ENCODE measurements at regions not wholly inside any gene's neighbourhood (a gene's known extent, or its start where the extent isn't known, plus 50 kb on each side); places are given as distances from the start of the nearest gene placed in this dataset.

- TF ChIP-seq, protein P1, sequence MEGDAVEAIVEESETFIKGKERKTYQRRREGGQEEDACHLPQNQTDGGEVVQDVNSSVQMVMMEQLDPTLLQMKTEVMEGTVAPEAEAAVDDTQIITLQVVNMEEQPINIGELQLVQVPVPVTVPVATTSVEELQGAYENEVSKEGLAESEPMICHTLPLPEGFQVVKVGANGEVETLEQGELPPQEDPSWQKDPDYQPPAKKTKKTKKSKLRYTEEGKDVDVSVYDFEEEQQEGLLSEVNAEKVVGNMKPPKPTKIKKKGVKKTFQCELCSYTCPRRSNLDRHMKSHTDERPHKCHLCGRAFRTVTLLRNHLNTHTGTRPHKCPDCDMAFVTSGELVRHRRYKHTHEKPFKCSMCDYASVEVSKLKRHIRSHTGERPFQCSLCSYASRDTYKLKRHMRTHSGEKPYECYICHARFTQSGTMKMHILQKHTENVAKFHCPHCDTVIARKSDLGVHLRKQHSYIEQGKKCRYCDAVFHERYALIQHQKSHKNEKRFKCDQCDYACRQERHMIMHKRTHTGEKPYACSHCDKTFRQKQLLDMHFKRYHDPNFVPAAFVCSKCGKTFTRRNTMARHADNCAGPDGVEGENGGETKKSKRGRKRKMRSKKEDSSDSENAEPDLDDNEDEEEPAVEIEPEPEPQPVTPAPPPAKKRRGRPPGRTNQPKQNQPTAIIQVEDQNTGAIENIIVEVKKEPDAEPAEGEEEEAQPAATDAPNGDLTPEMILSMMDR (IDR thresholded peaks at IDR 0.05; ENCODE audit: borderline replicate concordance), result no peak
- intact Hi-C loops (cut with micrococcal nuclease), result no loop called here
- Histone ChIP-seq H3K4me3 (no peak overlapping the region), H3K36me3 (no peaks in the 10 kb centered on the region), H3K27me3 (ENCODE audit: low read depth) (no peaks in the 10 kb centered on the region), H3K27ac (replicated peaks) (no peak overlapping the region), H3K9me3 (replicated peaks) (peaks cover 10% of the 10 kb centered on the region), H3K4me1 (peaks cover 9% of the 10 kb centered on the region)
- no peak for DNase-seq
Observed at GRCh38 chr6:90435207-90435899, 138.7 kb upstream of the BACH2 start.

GRCh38 chr6:90434094-90434493 lies 137.5 kb upstream of the BACH2 start:
- no peaks in the 10 kb centered on the region for H3K36me3 ChIP-seq
- no peak overlapping the region for H3K27ac ChIP-seq (replicated peaks)
- no peaks in the 10 kb centered on the region for H3K27me3 ChIP-seq (ENCODE audit: low read depth)
- H3K4me1 ChIP-seq, result peaks cover 9% of the 10 kb centered on the region
- no peak overlapping the region for H3K4me3 ChIP-seq
- no peak for DNase-seq
- TF ChIP-seq, protein P1 (IDR thresholded peaks at IDR 0.05; ENCODE audit: borderline replicate concordance), result peak; percentile 33
- peaks cover 23% of the 10 kb centered on the region for H3K9me3 ChIP-seq (replicated peaks)
- intact Hi-C loops (cut with micrococcal nuclease), result no loop called here

DNA sequence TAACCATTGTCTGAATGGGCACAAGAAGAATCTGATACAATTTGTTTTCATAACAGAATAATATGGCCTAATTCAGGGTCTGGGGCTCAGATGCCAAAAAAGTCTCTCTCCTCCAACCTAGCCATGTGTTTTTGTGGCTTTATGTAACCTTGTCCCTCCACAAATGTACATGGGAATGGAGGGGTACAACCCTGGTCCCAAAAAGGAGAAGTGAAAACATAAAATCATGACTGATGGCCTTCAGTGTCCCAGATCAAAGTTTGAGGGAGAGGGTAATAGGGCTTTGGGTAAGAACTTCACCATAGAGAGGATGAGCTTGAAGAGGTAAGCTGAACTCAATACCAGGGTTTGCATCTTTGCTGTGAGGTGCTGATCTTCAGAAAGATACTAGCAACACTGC lies 136.3 kb upstream of the BACH2 start:
- DNase-seq, result no peak
- Histone ChIP-seq H3K36me3 (no peaks in the 10 kb centered on the region), H3K9me3 (replicated peaks) (peaks cover 34% of the 10 kb centered on the region), H3K4me1 (peaks cover 9% of the 10 kb centered on the region), H3K27ac (replicated peaks) (no peak overlapping the region), H3K4me3 (no peak overlapping the region), H3K27me3 (ENCODE audit: low read depth) (no peaks in the 10 kb centered on the region)
- TF ChIP-seq, protein P1 (IDR thresholded peaks at IDR 0.05; ENCODE audit: borderline replicate concordance), result no peak
- intact Hi-C loops (cut with micrococcal nuclease), result no loop called here

DNA sequence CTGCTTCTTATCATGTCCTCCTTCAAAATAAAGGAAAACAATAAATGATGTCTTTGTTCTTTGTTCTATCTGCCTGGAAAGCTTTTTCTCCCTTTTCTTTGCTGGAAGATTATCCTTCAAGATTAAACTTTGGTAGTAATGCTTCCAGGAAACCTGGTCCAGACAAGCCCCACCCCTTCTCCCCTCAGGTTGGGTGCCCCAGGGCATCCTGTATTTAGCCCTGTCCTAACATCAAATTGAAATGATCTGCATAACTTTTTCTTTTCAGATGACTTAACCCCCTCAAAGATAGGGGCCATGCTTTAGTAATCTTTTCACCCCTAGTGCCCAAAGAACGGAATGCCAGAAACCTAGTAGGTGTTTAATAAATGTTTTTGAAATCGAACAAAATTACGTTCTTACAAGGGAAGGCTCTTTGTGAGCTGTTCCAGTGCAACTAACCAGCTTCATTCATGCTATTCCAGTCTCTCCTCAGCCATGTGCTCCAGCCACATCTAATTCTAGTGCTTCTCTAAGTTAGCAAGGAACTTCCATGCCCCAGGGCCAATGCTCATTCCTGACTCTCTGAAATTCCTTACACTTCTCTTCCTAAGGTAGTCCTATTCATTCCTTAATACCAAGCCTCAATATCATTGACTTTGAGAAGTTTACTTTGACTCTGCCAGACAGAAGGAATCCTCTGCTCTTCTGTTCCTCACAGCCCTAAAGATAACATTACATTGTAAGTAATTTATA lies 135.6 kb upstream of the BACH2 start:
- intact Hi-C loops (cut with micrococcal nuclease), result no loop called here
- TF ChIP-seq, protein P1 (IDR thresholded peaks at IDR 0.05; ENCODE audit: borderline replicate concordance), result no peak
- H3K4me3 ChIP-seq, result no peak overlapping the region
- no peak for DNase-seq
- no peaks in the 10 kb centered on the region for H3K27me3 ChIP-seq (ENCODE audit: low read depth)
- peaks cover 35% of the 10 kb centered on the region for H3K9me3 ChIP-seq (replicated peaks)
- no peak overlapping the region for H3K27ac ChIP-seq (replicated peaks)
- H3K4me1 ChIP-seq, result peaks cover 9% of the 10 kb centered on the region
- H3K36me3 ChIP-seq, result no peaks in the 10 kb centered on the region

DNA sequence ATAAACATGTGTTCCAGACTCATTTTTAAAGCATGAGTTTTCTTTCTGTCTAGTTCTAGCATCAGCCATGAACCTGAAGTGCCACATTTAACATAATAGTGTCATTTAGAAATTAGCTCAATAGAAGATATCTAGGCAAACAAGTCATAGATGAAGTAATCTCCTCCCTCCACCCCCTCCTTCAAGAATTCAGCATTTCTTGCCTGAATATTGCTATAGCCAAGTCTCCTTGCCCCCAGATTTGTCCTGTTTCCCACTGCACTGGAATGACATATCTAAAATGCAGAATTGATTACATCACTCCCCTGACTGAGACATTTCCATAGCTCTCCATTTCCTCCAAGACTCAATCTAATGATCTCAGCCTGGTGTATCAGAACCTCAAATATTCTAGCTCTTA lies 134.9 kb upstream of the BACH2 start:
- Histone ChIP-seq H3K36me3 (no peaks in the 10 kb centered on the region), H3K27ac (replicated peaks) (no peak overlapping the region), H3K9me3 (replicated peaks) (peaks cover 35% of the 10 kb centered on the region), H3K27me3 (ENCODE audit: low read depth) (no peaks in the 10 kb centered on the region), H3K4me1 (peaks cover 9% of the 10 kb centered on the region), H3K4me3 (no peak overlapping the region)
- no peak for DNase-seq
- intact Hi-C loops (cut with micrococcal nuclease), result no loop called here
- TF ChIP-seq, protein P1 (IDR thresholded peaks at IDR 0.05; ENCODE audit: borderline replicate concordance), result no peak
